ENCODE measurements at regions not wholly inside any gene's neighbourhood (a gene's known extent, or its start where the extent isn't known, plus 50 kb on each side); places are given as distances from the start of the nearest gene placed in this dataset.
A peak's percentile ranks its signal among the peaks of the same experiment; 100 is the strongest.

- TF ChIP-seq CTCF (conservative IDR thresholded peaks at IDR 0.05; ENCODE audit: low read depth, low read length) = 0 out of 2 replicates have a peak, but pooled peaks have one; percentile 2
- TF ChIP-seq EZH2 (IDR thresholded peaks at IDR 0.05; ENCODE audit: borderline replicate concordance, low read depth, low read length, poor library complexity, severe bottlenecking) = no peak
Measured at GRCh38 chr5:50922942-50923767, 256.7 kb downstream of the PARP8 start.
